ENCODE measurements at regions not wholly inside any gene's neighbourhood (a gene's known extent, or its start where the extent isn't known, plus 50 kb on each side); places are given as distances from the start of the nearest gene placed in this dataset.

GRCh38 chr5:164009621-164010020 lies 504.2 kb downstream of the MAT2B start:
- TF ChIP-seq, protein P1, sequence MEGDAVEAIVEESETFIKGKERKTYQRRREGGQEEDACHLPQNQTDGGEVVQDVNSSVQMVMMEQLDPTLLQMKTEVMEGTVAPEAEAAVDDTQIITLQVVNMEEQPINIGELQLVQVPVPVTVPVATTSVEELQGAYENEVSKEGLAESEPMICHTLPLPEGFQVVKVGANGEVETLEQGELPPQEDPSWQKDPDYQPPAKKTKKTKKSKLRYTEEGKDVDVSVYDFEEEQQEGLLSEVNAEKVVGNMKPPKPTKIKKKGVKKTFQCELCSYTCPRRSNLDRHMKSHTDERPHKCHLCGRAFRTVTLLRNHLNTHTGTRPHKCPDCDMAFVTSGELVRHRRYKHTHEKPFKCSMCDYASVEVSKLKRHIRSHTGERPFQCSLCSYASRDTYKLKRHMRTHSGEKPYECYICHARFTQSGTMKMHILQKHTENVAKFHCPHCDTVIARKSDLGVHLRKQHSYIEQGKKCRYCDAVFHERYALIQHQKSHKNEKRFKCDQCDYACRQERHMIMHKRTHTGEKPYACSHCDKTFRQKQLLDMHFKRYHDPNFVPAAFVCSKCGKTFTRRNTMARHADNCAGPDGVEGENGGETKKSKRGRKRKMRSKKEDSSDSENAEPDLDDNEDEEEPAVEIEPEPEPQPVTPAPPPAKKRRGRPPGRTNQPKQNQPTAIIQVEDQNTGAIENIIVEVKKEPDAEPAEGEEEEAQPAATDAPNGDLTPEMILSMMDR (IDR thresholded peaks at IDR 0.05; ENCODE audit: low read depth, low read length, missing input control), result no peak
- TF ChIP-seq HNF4A (conservative IDR thresholded peaks at IDR 0.05), result no peak
- TF ChIP-seq SP1 (IDR thresholded peaks at IDR 0.05), result no peak
- TF ChIP-seq TAF1 (conservative IDR thresholded peaks at IDR 0.05), result no peak
- no peak for TF ChIP-seq YY1 (IDR thresholded peaks at IDR 0.05)
- TF ChIP-seq, protein P2, sequence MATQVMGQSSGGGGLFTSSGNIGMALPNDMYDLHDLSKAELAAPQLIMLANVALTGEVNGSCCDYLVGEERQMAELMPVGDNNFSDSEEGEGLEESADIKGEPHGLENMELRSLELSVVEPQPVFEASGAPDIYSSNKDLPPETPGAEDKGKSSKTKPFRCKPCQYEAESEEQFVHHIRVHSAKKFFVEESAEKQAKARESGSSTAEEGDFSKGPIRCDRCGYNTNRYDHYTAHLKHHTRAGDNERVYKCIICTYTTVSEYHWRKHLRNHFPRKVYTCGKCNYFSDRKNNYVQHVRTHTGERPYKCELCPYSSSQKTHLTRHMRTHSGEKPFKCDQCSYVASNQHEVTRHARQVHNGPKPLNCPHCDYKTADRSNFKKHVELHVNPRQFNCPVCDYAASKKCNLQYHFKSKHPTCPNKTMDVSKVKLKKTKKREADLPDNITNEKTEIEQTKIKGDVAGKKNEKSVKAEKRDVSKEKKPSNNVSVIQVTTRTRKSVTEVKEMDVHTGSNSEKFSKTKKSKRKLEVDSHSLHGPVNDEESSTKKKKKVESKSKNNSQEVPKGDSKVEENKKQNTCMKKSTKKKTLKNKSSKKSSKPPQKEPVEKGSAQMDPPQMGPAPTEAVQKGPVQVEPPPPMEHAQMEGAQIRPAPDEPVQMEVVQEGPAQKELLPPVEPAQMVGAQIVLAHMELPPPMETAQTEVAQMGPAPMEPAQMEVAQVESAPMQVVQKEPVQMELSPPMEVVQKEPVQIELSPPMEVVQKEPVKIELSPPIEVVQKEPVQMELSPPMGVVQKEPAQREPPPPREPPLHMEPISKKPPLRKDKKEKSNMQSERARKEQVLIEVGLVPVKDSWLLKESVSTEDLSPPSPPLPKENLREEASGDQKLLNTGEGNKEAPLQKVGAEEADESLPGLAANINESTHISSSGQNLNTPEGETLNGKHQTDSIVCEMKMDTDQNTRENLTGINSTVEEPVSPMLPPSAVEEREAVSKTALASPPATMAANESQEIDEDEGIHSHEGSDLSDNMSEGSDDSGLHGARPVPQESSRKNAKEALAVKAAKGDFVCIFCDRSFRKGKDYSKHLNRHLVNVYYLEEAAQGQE (IDR thresholded peaks at IDR 0.05), result no peak
- no peak for TF ChIP-seq JUND (IDR thresholded peaks at IDR 0.05)
- no peak for TF ChIP-seq RAD21 (IDR thresholded peaks at IDR 0.05)
- TF ChIP-seq ZBTB33 (IDR thresholded peaks at IDR 0.05), result no peak
- TF ChIP-seq EGR1 (IDR thresholded peaks at IDR 0.05; ENCODE audit: low read depth in 2 of 2), result no peak
- TF ChIP-seq ATF3 (IDR thresholded peaks at IDR 0.05), result no peak
- no peak for TF ChIP-seq FOXA1 (IDR thresholded peaks at IDR 0.05)
- TF ChIP-seq RXRA (IDR thresholded peaks at IDR 0.05), result no peak

Measured in liver (tissue), 3 donors.